GM19468 (cell line): ENCODE measurements at regions not wholly inside any gene's neighbourhood (a gene's known extent, or its start where the extent isn't known, plus 50 kb on each side); places are given as distances from the start of the nearest gene placed in this dataset.

ENCODE experiments used
- ATAC-seq: cut with Tn5 transposase; IDR thresholded peaks from one replicate; pipeline ENCODE4 v1.9.1; 2021; ENCODE audit warnings: mild to moderate bottlenecking, moderate library complexity, moderate number of reproducible peaks; ENCODE audit not compliant: unreplicated experiment; ENCODE audit errors: extremely low read depth

DNA sequence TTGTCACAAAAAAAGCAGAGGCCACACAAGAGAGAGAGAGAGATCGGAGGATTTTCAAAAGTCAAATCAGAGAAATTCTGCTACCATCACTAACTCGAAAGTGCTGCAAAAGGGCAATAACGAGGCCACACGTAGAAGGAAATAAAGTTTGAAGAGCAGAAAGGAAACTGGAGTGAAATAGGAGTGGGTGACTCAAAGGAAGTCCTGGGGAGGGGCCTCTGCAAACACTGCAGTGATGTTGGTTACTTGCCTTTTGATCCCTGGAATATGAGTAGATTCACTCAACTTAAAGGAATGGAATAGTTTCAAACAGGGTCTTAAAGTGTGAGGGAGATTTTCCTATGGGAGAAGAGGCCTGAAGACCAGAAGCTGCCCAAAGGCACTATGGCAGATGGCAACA, 663.4 kb upstream of the LCORL start:
- no peak for ATAC-seq

DNA sequence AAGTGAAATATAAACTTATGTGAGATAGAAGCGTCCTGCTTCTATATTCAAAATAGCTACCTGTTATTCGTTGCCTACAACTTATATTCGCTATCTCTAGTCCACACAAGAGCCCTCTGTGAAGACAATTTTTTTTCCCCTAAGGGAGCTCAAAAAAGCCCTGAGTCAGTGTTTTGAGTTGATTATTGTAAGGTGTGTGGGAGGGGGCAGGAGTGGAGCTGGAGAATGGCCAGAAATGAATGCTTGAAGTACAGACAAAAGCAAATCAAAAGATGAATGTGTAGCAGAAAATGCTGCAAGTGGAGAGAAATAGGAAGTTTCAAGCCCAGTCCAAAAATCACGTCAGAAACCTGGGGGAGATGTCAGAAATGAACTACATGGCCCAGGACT, 655.0 kb upstream of the LCORL start:
- ATAC-seq = no peak

DNA sequence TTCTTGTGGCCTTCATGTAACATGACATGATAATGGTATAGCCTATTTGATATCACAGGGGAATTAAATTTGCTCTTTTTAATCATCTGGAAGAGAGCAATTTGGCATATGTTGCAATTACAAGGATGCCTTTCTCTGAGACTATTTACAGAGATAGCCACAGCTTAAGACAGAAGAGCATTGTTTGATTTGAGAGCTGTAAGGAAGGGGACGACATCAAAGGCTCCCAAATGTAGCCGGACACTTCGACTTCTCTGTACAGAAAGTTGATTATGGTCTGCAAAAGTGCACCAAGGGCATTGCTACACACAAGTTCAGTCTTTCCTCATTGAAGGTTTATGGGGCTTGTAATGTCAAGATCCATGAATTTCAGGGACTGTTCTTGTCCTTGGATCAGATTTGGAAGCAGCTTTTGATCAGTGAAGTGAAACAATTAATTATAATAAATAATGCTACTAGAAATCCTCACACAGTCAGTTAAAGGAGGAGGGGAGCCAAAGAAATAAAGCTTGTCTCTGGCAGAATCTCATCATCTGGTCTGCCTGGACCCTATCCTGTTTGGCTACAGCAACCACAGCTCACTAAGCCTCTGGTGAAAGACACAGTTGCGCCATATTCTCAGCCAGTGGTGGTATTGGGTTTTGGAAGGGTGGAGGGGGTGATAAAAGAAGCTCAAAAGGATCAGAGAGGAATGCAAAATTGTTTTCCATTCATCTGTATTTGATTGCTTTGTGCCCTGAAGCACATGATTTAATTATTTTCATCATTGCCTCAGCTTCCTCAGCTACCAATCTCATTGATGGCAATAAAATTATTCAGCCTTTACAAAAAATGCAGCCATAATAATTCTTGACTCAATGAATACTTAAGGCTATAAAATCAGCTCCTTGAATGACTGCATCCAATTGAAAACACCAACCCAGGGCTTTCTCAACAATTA, 654.3 kb upstream of the LCORL start:
- ATAC-seq = no peak

- ATAC-seq = no peak
Observed at GRCh38 chr4:18670034-18670433, 648.5 kb upstream of the LCORL start.

GRCh38 chr4:18669390-18669789, 647.8 kb upstream of the LCORL start:
- ATAC-seq = no peak

GRCh38 chr4:18666322-18666721, 644.8 kb upstream of the LCORL start:
- ATAC-seq = no peak

DNA sequence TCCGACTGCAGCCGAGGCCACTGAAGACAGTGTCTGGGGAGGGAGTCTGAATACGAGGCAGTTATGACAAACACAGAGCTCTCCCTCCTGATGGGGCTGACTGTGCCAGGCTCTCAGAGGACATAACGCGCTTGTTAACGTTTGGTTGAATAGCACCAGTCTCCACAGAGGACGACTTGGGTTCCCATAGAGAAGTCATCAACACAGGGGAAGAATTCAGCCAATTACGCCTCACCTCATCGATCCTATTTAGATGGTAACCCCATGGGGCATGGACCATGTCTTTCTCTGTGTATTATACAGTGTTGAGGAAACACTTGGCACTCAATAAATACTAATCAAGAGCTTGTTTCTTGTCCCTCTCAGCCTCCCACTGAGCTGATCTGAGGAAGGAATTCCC, 642.6 kb upstream of the LCORL start:
- ATAC-seq = no peak

DNA sequence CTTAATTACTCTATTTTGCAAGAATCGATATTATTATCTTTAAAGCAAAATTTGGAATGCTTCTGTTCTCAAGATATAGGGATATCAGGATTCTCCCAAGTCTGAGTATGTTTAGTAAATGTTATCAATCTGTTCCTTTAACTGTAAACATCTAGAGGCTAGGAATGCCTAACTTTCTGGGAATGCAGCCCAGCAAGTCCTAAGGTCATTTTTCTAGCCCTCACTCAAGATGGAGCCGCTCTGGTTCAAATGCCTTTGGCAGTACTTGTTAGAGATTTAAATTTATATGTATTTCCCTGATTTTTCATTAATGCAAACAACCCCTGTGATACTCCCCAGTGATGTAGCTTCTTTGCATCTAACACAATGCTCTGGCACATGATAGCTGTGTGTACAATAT, 623.8 kb upstream of the LCORL start:
- no peak for ATAC-seq

- no peak for ATAC-seq
Observed at GRCh38 chr4:18641334-18641733, 619.8 kb upstream of the LCORL start.

- no peak for ATAC-seq
Observed at GRCh38 chr4:18638031-18638430, 616.5 kb upstream of the LCORL start.

- ATAC-seq = no peak
Observed at GRCh38 chr4:18636001-18636585, 614.5 kb upstream of the LCORL start.

- no peak for ATAC-seq
Observed at GRCh38 chr4:18635531-18635930, 614.0 kb upstream of the LCORL start.

DNA sequence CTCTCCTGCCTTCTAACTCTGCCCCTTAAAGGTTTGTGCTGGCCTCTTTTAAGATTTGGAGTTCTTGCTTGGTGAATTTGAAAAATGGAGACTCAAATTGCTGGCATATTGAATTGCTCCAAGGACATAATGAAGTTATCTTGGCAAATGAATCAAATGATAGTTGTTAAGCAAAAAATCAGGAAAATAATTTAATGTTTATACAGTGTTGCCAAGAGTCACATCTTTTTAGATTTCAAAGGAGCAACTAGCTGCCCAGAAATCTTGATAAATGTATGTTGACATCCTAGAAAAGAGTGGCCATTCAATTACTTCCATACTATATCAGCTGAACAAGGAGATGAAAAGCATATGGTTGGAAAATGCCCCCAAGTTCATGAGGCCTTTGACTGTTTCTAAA, 610.0 kb upstream of the LCORL start:
- ATAC-seq = no peak

DNA sequence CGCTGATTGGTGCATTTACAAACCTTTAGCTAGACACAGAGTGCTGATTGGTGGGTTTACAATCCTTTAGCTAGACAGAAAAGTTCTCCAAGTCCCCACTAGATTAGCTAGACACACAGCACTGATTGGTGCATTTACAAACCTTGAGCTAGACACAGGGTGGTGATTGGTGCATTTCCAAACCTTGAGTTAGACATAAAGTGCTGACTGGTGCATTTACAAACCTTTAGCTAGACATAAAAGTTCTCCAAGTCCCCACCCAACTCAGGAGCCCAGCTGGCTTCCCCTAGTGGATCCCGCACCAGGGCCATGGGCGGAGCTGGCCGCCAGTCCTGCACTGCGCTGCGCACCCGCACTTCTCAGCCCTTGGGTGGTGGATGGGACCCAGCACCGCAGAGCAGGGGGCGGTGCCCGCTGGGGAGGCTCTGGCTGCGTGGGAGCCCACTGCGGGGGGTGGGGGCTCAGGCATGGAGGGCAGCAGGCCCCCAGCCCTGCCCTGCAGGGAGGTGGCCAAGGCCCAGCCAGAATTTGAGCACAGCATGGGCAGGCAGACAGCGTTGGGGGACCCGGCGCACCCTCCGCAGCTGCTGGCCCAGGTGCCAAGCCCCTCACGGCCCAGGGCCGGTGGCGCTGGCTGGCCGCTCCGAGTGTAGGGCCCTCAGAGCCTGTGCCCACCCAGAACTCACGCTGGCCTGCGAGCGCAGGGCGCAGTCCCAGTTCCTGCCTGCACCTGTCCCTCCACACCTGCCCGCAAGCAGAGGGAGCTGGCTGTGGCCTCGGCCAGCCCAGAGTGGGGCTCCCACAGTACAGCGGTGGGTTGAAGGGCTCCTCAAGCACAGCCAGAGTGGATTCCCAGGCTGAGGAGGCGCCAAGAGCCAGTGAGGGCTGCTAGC, 608.9 kb upstream of the LCORL start:
- ATAC-seq = no peak

GRCh38 chr4:18627447-18628005, 606.0 kb upstream of the LCORL start:
- no peak for ATAC-seq

DNA sequence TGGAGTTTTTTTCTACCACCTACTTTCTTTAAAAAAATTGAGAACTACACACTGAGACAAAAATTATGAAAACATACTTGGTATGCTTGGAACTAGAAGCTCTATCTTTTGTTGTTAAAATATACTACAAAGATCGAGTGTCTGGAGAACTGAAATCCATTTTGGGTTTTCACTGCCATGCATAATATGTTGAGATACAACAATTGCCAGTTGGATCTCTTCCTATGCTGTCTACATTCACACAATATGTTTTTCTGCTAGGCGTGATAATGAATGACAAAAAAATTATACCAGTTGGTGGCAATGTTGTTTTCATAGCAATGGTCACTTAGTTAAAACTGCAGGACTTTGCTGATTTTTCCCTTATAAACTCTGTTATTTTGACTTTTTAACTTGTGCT, 605.4 kb upstream of the LCORL start:
- no peak for ATAC-seq

DNA sequence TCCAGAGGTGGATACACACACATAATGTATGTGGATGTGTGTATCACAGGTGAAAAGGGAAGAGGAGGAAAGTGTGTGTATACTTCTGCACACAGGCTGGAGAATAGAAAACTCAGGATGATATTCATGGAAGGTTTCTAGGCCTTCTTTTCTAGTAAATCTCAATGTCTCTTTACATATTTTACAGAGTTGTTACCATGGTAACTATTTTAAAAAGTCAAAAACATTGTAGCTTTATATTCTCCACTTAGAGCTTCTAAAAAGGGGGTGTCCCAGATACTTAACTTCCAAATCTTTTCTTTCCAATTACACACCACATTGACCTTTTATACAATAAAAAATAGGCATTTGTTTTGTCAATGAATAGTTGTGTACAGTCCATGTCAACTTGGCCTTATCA, 604.8 kb upstream of the LCORL start:
- no peak for ATAC-seq

- ATAC-seq = no peak
Observed at GRCh38 chr4:18621186-18621585, 599.6 kb upstream of the LCORL start.

DNA sequence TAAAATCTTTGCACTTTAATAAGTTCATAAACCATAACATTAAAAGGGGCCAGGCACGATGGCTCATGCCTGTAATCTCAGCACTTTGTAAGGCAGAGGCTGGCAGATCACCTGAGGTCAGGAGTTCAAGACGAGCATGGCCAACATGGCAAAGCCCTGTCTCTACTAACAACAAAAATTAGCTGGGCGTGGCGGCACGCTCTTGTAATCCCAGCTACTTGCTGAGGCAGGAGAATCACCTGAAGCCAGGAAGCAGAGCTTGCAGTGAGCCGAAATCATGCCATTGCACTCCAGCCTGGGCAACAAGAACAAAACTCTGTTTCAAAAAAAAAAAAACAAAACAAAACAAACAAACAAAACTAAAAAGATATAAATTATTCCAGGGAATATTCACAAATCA, 595.2 kb upstream of the LCORL start:
- no peak for ATAC-seq

DNA sequence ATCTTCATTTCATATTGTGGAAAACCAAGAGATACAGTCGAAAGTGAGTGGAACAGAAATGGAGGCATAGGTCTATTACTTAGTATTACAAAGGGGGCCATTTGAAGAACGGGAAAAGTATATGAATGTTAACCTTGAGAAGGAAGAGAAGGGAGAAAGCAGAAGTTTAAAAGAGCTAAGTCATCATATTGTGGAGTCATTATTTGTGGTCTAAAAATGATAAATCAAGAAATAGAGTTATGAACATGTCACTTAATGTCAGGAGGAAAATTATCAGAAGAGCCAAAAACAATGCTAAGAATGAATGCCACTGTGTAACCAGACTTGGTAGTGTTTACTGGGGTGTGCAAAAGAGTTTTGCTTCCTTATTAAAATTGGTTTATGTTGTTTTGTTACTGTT, 589.5 kb upstream of the LCORL start:
- no peak for ATAC-seq
